HepG2 (cell line): ENCODE measurements at regions not wholly inside any gene's neighbourhood (a gene's known extent, or its start where the extent isn't known, plus 50 kb on each side); places are given as distances from the start of the nearest gene placed in this dataset.

Experiments
- ERF ChIP-seq: IDR thresholded peaks from 2 replicates; pipeline ENCODE4 v1.6.1; 2018; ENCODE audit warnings: missing biosample characterization, missing genetic modification reagents
- ISX ChIP-seq: sonication (generic); formaldehyde crosslinking; conservative IDR thresholded peaks from 2 replicates; pipeline ENCODE4 v1.5.0; 2020; ENCODE audit warnings: missing genetic modification reagents
- SUZ12 ChIP-seq: fragments of 150-350 bp; IDR thresholded peaks from 2 replicates; pipeline ENCODE4 v1.6.1; 2014; ENCODE audit warnings: low read depth, low read length
- THAP11 ChIP-seq: IDR thresholded peaks from 2 replicates; pipeline ENCODE4 v1.6.1; 2016; ENCODE audit warnings: missing biosample characterization, missing genetic modification reagents
- ZBTB7A ChIP-seq: sonication (generic); formaldehyde crosslinking; IDR thresholded peaks from 2 replicates; pipeline ENCODE4 v1.8.0; 2022; ENCODE audit warnings: mild to moderate bottlenecking, missing genetic modification reagents
- ZKSCAN8 ChIP-seq: IDR thresholded peaks from 2 replicates; pipeline ENCODE4 v1.6.1; 2016; ENCODE audit warnings: borderline replicate concordance, missing genetic modification reagents, missing compliant biosample characterization
- ZNF556 ChIP-seq: sonication (generic); formaldehyde crosslinking; IDR thresholded peaks from 2 replicates; pipeline ENCODE4 v1.4.0; 2020; ENCODE audit warnings: mild to moderate bottlenecking, missing genetic modification reagents, borderline replicate concordance
- ZNF605 ChIP-seq: sonication (generic); formaldehyde crosslinking; IDR thresholded peaks from 2 replicates; pipeline ENCODE4 v1.8.0; 2022; ENCODE audit warnings: mild to moderate bottlenecking, missing genetic modification reagents
- TF ChIP-seq, protein P1 (sequence below): sonication (generic); formaldehyde crosslinking; IDR thresholded peaks from 2 replicates; pipeline ENCODE4 v1.4.0; 2020; ENCODE audit warnings: missing genetic modification reagents, borderline replicate concordance
- TF ChIP-seq, protein P2 (sequence below): sonication (generic); formaldehyde crosslinking; IDR thresholded peaks from 2 replicates; pipeline ENCODE4 v1.4.0; 2020; ENCODE audit warnings: mild to moderate bottlenecking, low read depth, missing genetic modification reagents
- TF ChIP-seq, protein P3 (sequence below): IDR thresholded peaks from 2 replicates; pipeline ENCODE4 v1.6.1; 2016
- TF ChIP-seq, protein P4 (sequence below): sonication (generic); formaldehyde crosslinking; IDR thresholded peaks from 2 replicates; pipeline ENCODE4 v1.5.0; 2020; ENCODE audit warnings: mild to moderate bottlenecking, missing genetic modification reagents, borderline replicate concordance

DNA sequence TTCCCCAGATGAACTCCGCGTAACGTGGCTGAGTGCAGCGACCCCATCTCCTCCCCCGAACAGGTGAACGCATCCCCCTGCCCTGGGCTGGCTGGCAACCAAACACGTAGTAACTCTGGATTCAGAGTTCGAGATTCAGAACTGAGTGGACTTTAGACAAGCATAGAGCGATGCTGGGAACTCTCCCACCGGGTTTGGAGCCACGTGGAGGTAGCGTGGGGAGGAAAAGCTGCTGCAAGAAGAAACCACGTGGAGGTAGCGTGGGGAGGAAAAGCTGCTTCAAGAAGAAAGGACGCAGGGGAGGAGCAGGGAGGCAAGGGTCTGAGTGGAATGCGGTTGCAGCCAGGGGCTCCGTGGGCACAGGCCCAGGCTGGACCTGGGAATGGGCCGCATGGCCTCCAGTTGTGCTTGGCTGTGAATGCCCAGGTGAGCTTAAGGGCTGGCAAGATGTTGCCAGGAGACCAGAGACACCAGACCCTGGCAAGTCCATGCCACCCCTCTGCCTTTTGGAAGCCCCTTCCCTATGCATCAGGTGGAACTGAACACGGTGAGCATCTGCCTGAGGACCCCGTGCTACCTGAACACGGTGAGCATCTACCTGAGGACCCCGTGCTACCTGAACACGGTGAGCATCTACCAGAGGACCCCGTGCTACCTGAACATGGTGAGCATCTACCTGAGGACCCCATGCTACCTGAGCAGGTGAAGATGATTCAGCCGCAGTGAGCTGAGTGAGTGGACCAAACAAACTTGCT is 118.0 kb upstream of the FRMD1 start (continued):
- TF ChIP-seq, protein P1, sequence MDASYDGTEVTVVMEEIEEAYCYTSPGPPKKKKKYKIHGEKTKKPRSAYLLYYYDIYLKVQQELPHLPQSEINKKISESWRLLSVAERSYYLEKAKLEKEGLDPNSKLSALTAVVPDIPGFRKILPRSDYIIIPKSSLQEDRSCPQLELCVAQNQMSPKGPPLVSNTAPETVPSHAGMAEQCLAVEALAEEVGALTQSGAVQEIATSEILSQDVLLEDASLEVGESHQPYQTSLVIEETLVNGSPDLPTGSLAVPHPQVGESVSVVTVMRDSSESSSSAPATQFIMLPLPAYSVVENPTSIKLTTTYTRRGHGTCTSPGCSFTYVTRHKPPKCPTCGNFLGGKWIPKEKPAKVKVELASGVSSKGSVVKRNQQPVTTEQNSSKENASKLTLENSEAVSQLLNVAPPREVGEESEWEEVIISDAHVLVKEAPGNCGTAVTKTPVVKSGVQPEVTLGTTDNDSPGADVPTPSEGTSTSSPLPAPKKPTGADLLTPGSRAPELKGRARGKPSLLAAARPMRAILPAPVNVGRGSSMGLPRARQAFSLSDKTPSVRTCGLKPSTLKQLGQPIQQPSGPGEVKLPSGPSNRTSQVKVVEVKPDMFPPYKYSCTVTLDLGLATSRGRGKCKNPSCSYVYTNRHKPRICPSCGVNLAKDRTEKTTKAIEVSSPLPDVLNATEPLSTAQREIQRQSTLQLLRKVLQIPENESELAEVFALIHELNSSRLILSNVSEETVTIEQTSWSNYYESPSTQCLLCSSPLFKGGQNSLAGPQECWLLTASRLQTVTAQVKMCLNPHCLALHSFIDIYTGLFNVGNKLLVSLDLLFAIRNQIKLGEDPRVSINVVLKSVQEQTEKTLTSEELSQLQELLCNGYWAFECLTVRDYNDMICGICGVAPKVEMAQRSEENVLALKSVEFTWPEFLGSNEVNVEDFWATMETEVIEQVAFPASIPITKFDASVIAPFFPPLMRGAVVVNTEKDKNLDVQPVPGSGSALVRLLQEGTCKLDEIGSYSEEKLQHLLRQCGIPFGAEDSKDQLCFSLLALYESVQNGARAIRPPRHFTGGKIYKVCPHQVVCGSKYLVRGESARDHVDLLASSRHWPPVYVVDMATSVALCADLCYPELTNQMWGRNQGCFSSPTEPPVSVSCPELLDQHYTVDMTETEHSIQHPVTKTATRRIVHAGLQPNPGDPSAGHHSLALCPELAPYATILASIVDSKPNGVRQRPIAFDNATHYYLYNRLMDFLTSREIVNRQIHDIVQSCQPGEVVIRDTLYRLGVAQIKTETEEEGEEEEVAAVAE, result no peak
- TF ChIP-seq ZNF605 (CRISPR knock-in tag), result 0 out of 2 replicates have a peak, but pooled peaks have one; percentile 41
- no peak for TF ChIP-seq ISX
- TF ChIP-seq THAP11 (CRISPR knock-in tag), result no peak
- TF ChIP-seq, protein P2, sequence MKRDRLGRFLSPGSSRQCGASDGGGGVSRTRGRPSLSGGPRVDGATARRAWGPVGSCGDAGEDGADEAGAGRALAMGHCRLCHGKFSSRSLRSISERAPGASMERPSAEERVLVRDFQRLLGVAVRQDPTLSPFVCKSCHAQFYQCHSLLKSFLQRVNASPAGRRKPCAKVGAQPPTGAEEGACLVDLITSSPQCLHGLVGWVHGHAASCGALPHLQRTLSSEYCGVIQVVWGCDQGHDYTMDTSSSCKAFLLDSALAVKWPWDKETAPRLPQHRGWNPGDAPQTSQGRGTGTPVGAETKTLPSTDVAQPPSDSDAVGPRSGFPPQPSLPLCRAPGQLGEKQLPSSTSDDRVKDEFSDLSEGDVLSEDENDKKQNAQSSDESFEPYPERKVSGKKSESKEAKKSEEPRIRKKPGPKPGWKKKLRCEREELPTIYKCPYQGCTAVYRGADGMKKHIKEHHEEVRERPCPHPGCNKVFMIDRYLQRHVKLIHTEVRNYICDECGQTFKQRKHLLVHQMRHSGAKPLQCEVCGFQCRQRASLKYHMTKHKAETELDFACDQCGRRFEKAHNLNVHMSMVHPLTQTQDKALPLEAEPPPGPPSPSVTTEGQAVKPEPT, result no peak
- 0 out of 2 replicates have a peak, but pooled peaks have one; percentile 25 for TF ChIP-seq ZBTB7A (CRISPR knock-in tag)
- TF ChIP-seq, protein P3, sequence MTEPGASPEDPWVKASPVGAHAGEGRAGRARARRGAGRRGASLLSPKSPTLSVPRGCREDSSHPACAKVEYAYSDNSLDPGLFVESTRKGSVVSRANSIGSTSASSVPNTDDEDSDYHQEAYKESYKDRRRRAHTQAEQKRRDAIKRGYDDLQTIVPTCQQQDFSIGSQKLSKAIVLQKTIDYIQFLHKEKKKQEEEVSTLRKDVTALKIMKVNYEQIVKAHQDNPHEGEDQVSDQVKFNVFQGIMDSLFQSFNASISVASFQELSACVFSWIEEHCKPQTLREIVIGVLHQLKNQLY (CRISPR knock-in tag), result 0 out of 2 replicates have a peak, but pooled peaks have one; percentile 20
- TF ChIP-seq ZNF556 (CRISPR knock-in tag), result 0 out of 2 replicates have a peak, but pooled peaks have one; percentile 8
- TF ChIP-seq ERF (CRISPR knock-in tag), result 0 out of 2 replicates have a peak, but pooled peaks have one; percentile 6
- TF ChIP-seq SUZ12, result no peak
- TF ChIP-seq, protein P4, sequence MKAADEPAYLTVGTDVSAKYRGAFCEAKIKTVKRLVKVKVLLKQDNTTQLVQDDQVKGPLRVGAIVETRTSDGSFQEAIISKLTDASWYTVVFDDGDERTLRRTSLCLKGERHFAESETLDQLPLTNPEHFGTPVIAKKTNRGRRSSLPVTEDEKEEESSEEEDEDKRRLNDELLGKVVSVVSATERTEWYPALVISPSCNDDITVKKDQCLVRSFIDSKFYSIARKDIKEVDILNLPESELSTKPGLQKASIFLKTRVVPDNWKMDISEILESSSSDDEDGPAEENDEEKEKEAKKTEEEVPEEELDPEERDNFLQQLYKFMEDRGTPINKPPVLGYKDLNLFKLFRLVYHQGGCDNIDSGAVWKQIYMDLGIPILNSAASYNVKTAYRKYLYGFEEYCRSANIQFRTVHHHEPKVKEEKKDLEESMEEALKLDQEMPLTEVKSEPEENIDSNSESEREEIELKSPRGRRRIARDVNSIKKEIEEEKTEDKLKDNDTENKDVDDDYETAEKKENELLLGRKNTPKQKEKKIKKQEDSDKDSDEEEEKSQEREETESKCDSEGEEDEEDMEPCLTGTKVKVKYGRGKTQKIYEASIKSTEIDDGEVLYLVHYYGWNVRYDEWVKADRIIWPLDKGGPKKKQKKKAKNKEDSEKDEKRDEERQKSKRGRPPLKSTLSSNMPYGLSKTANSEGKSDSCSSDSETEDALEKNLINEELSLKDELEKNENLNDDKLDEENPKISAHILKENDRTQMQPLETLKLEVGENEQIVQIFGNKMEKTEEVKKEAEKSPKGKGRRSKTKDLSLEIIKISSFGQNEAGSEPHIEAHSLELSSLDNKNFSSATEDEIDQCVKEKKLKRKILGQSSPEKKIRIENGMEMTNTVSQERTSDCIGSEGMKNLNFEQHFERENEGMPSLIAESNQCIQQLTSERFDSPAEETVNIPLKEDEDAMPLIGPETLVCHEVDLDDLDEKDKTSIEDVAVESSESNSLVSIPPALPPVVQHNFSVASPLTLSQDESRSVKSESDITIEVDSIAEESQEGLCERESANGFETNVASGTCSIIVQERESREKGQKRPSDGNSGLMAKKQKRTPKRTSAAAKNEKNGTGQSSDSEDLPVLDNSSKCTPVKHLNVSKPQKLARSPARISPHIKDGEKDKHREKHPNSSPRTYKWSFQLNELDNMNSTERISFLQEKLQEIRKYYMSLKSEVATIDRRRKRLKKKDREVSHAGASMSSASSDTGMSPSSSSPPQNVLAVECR (CRISPR knock-in tag), result no peak
- TF ChIP-seq ZKSCAN8, result 0 out of 2 replicates have a peak, but pooled peaks have one; percentile 2
